H9 (cell line): ENCODE measurements at regions not wholly inside any gene's neighbourhood (a gene's known extent, or its start where the extent isn't known, plus 50 kb on each side); places are given as distances from the start of the nearest gene placed in this dataset.

ENCODE experiments used
- DNase-seq: peaks from one replicate; pipeline ENCODE4 v3.0.0-alpha.2; 2017
- H2AFZ ChIP-seq: one replicate; pipeline ENCODE4 v1.6.1; 2013; ENCODE audit warnings: mild to moderate bottlenecking, low read length, control low read depth, moderate library complexity
- H2AK5ac ChIP-seq: 2 replicates; pipeline ENCODE4 v1.6.1; 2013; ENCODE audit warnings: low read length, control low read depth, mixed read lengths; ENCODE audit not compliant: insufficient read length
- H2BK120ac ChIP-seq: one replicate; pipeline ENCODE4 v1.6.1; 2013; ENCODE audit warnings: low read depth, mild to moderate bottlenecking, low read length, control low read depth, inconsistent platforms; ENCODE audit not compliant: poor library complexity, severe bottlenecking
- H2BK12ac ChIP-seq: 2 replicates; pipeline ENCODE4 v1.6.1; 2013; ENCODE audit warnings: low read length, control low read depth, mixed read lengths, low read depth; ENCODE audit not compliant: insufficient read length
- H2BK15ac ChIP-seq: 2 replicates; pipeline ENCODE4 v1.6.1; 2013; ENCODE audit warnings: low read depth, low read length, control low read depth
- H2BK20ac ChIP-seq: one replicate; pipeline ENCODE4 v1.6.1; 2013; ENCODE audit warnings: low read depth, mild to moderate bottlenecking, low read length, control low read depth, inconsistent platforms; ENCODE audit not compliant: poor library complexity, severe bottlenecking
- H2BK5ac ChIP-seq: 2 replicates; pipeline ENCODE4 v1.6.1; 2013; ENCODE audit warnings: low read length, control low read depth, mixed read lengths; ENCODE audit not compliant: insufficient read length
- H3K14ac ChIP-seq: 2 replicates; pipeline ENCODE4 v1.6.1; 2013; ENCODE audit warnings: low read length, control low read depth; ENCODE audit not compliant: insufficient read depth
- H3K18ac ChIP-seq: 2 replicates; pipeline ENCODE4 v1.6.1; 2013; ENCODE audit warnings: low read depth, mild to moderate bottlenecking, mixed read lengths, low read length, control low read depth; ENCODE audit not compliant: insufficient read length
- H3K23ac ChIP-seq: 2 replicates; pipeline ENCODE4 v1.6.1; 2013; ENCODE audit warnings: low read length, control low read depth, mixed read lengths, low read depth; ENCODE audit not compliant: insufficient read length
- H3K23me2 ChIP-seq: 2 replicates; pipeline ENCODE4 v1.6.1; 2013; ENCODE audit warnings: low read depth, mild to moderate bottlenecking, mixed read lengths, low read length, control low read depth; ENCODE audit not compliant: insufficient read length, poor library complexity, severe bottlenecking
- H3K27ac ChIP-seq: 2 replicates; pipeline ENCODE4 v1.5.1; 2013; ENCODE audit warnings: low read length, control low read depth, mixed read lengths, low read depth; ENCODE audit not compliant: insufficient read length
- H3K27me3 ChIP-seq: 2 replicates; pipeline ENCODE4 v1.6.1; 2013; ENCODE audit warnings: low read length, control low read depth, inconsistent platforms; ENCODE audit not compliant: insufficient read depth
- H3K4ac ChIP-seq: 2 replicates; pipeline ENCODE4 v1.6.1; 2013; ENCODE audit warnings: low read depth, mild to moderate bottlenecking, control low read depth, inconsistent platforms, low read length, moderate library complexity
- H3K4me1 ChIP-seq: 2 replicates; pipeline ENCODE4 v1.6.1; 2013; ENCODE audit warnings: low read length, control low read depth, inconsistent platforms; ENCODE audit not compliant: insufficient read depth
- H3K4me2 ChIP-seq: 2 replicates; pipeline ENCODE4 v1.6.1; 2013; ENCODE audit warnings: low read length, control low read depth, mixed read lengths; ENCODE audit not compliant: insufficient read length, insufficient read depth
- H3K56ac ChIP-seq: 2 replicates; pipeline ENCODE4 v1.6.1; 2013; ENCODE audit warnings: low read depth, mild to moderate bottlenecking, mixed read lengths, low read length, control low read depth; ENCODE audit not compliant: insufficient read length
- H3K79me1 ChIP-seq: 2 replicates; pipeline ENCODE4 v1.6.1; 2013; ENCODE audit warnings: low read depth, mild to moderate bottlenecking, moderate library complexity, low read length, control low read depth, inconsistent platforms; ENCODE audit not compliant: insufficient read depth, poor library complexity, severe bottlenecking
- H3K79me2 ChIP-seq: 2 replicates; pipeline ENCODE4 v1.6.1; 2013; ENCODE audit warnings: low read length, control low read depth, inconsistent platforms; ENCODE audit not compliant: insufficient read depth
- H3K9ac ChIP-seq: 2 replicates; pipeline ENCODE4 v1.6.1; 2013; ENCODE audit warnings: low read length, control low read depth, mixed read lengths; ENCODE audit not compliant: insufficient read length; ENCODE audit errors: extremely low read depth
- H3K9me3 ChIP-seq: one replicate; pipeline ENCODE4 v1.6.1; 2013; ENCODE audit warnings: low read depth, low read length, inconsistent platforms; ENCODE audit not compliant: control insufficient read depth
- H3T11ph ChIP-seq: one replicate; pipeline ENCODE4 v1.6.1; 2013; ENCODE audit warnings: mild to moderate bottlenecking, low read length, control low read depth, inconsistent platforms
- H4K20me1 ChIP-seq: one replicate; pipeline ENCODE4 v1.6.1; 2013; ENCODE audit not compliant: control insufficient read depth, insufficient read length, insufficient read depth
- H4K5ac ChIP-seq: 2 replicates; pipeline ENCODE4 v1.6.1; 2013; ENCODE audit warnings: low read depth, mild to moderate bottlenecking, mixed read lengths, low read length, control low read depth; ENCODE audit not compliant: insufficient read length
- H4K8ac ChIP-seq: replicated peaks from 2 replicates; pipeline ENCODE4 v1.6.1; 2013; ENCODE audit warnings: low read length, control low read depth, mixed read lengths, low read depth; ENCODE audit not compliant: insufficient read length
- H4K91ac ChIP-seq: 2 replicates; pipeline ENCODE4 v1.6.1; 2013; ENCODE audit warnings: low read depth, mild to moderate bottlenecking, moderate library complexity, mixed read lengths, low read length, control low read depth; ENCODE audit not compliant: insufficient read length
- H3K27ac Mint-ChIP-seq, 3 experiments: 2 replicates in 2 of 3; 3 replicates in 1 of 3; pipeline ENCODE4 v1.8.0; 2020 to 2021; ENCODE audit warnings: mixed read lengths in 3 of 3, mild to moderate bottlenecking in 1 of 3, moderate library complexity in 1 of 3
- H3K27me3 Mint-ChIP-seq: 2 replicates; pipeline ENCODE4 v1.8.0; 2021; ENCODE audit warnings: low read depth, mild to moderate bottlenecking, moderate library complexity, mixed read lengths
- H3K36me3 Mint-ChIP-seq, 3 experiments: 2 replicates in 2 of 3; 3 replicates in 1 of 3; pipeline ENCODE4 v1.8.0; 2020 to 2021; ENCODE audit warnings: low read depth in 3 of 3, mixed read lengths in 3 of 3; ENCODE audit not compliant: insufficient read depth in 1 of 3
- H3K4me1 Mint-ChIP-seq, 2 experiments: 2 replicates each; pipeline ENCODE4 v1.8.0; 2020; ENCODE audit warnings: mixed read lengths in 2 of 2
- H3K4me3 Mint-ChIP-seq, 2 experiments: 2 replicates in 1 of 2; 3 replicates in 1 of 2; pipeline ENCODE4 v1.8.0; 2020 to 2021; ENCODE audit warnings: mild to moderate bottlenecking in 2 of 2, mixed read lengths in 2 of 2, moderate library complexity in 1 of 2
- H3K9me3 Mint-ChIP-seq, 2 experiments: 2 replicates in 1 of 2; 3 replicates in 1 of 2; pipeline ENCODE4 v1.8.0; 2020; ENCODE audit warnings: mild to moderate bottlenecking in 2 of 2, mixed read lengths in 2 of 2, moderate library complexity in 1 of 2
- WGBS: extraction: QIAGEN DNeasy Blood & Tissue Kit; methylation state at CpG from one replicate; pipeline ENCODE4 v1.1.7; 2013; ENCODE audit warnings: missing lambda C conversion rate, low lambda C conversion rate, mixed read lengths; ENCODE audit not compliant: insufficient read length; ENCODE audit errors: extremely low coverage; 5-methylcytosine and 5-hydroxymethylcytosine counted together
- TF ChIP-seq, protein P1 (sequence below): fragments of 200-600 bp; sonication (generic); conservative IDR thresholded peaks from 3 replicates; pipeline ENCODE4 v1.8.0; 2021; ENCODE audit warnings: antibody characterized with exemption, mild to moderate bottlenecking

DNA sequence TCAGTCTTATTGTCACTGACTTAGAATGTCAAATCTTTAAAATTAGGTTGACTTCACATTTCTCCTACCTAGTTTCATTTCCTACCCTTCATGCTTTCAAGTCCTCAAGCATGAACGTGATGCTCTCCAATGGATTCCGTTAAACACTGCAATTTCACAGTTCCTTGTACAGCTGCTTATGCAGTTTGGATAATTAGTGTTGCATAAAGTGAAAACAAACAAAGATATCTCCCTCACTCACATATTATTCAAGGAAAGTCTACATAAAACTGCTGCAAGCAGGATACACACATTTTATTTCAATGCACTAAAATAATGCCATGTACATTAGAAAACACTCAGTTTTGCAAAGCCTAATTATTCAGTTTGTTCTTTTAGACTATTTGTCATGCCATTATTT, 214.0 kb downstream of the CRPPA start:
- no peak overlapping the region for H2AFZ ChIP-seq

More for the DNA sequence above, 214.0 kb downstream of the CRPPA start:
- Histone ChIP-seq H2BK20ac (no peak overlapping the region), H3K79me2 (no peaks in the 10 kb centered on the region), H3K23me2 (no peaks in the 10 kb centered on the region), H3K18ac (no peak overlapping the region), H2BK12ac (no peak overlapping the region), H3K79me1 (no peaks in the 10 kb centered on the region), H3K27ac (no peak overlapping the region), H3K27me3 (no peaks in the 10 kb centered on the region), H3T11ph (no peak overlapping the region), H2BK120ac (no peak overlapping the region), H3K4ac (no peak overlapping the region), H4K20me1 (no peaks in the 10 kb centered on the region), H4K91ac (no peak overlapping the region), H3K4me2 (no peak overlapping the region), H3K9me3 (no peaks in the 10 kb centered on the region), H3K14ac (no peak overlapping the region), H2AK5ac (no peak overlapping the region), H3K9ac (no peak overlapping the region), H3K56ac (no peak overlapping the region), H4K8ac (no peak overlapping the region), H3K23ac (no peak overlapping the region), H2BK15ac (no peak overlapping the region), H3K4me1 (peaks cover 3% of the 10 kb centered on the region; the same call in 1 of the 2 replicates), H2BK5ac (no peak overlapping the region), H4K5ac (no peak overlapping the region)
- Mint-ChIP-seq H3K9me3 (no peaks in the 10 kb centered on the region), H3K4me1 (peaks cover 15 to 16% of the 10 kb centered on the region in 2 experiments), H3K4me3 (no peak overlapping the region), H3K27ac (no peak overlapping the region), H3K36me3 (no peaks in the 10 kb centered on the region), H3K27me3 (no peaks in the 10 kb centered on the region)
- WGBS, result no CpG with 5 or more reads among the region's 2 CpGs
- DNase-seq, result no peak
- TF ChIP-seq, protein P1, sequence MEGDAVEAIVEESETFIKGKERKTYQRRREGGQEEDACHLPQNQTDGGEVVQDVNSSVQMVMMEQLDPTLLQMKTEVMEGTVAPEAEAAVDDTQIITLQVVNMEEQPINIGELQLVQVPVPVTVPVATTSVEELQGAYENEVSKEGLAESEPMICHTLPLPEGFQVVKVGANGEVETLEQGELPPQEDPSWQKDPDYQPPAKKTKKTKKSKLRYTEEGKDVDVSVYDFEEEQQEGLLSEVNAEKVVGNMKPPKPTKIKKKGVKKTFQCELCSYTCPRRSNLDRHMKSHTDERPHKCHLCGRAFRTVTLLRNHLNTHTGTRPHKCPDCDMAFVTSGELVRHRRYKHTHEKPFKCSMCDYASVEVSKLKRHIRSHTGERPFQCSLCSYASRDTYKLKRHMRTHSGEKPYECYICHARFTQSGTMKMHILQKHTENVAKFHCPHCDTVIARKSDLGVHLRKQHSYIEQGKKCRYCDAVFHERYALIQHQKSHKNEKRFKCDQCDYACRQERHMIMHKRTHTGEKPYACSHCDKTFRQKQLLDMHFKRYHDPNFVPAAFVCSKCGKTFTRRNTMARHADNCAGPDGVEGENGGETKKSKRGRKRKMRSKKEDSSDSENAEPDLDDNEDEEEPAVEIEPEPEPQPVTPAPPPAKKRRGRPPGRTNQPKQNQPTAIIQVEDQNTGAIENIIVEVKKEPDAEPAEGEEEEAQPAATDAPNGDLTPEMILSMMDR, result no peak
